Muscle of leg (tissue), 3 donors: ENCODE measurements at regions not wholly inside any gene's neighbourhood (a gene's known extent, or its start where the extent isn't known, plus 50 kb on each side); places are given as distances from the start of the nearest gene placed in this dataset.

Source experiments
- DNase-seq: peaks from one replicate; pipeline ENCODE4 v3.0.0; 2013
- H3K27ac ChIP-seq: one replicate; pipeline ENCODE4 v1.5.1; 2013; ENCODE audit warnings: mild to moderate bottlenecking, low read length, control low read depth
- H3K27me3 ChIP-seq: one replicate; pipeline ENCODE4 v1.6.1; 2013; ENCODE audit warnings: low read length; ENCODE audit not compliant: control insufficient read depth, insufficient read depth
- H3K36me3 ChIP-seq: one replicate; pipeline ENCODE4 v1.6.1; 2013; ENCODE audit warnings: low read length; ENCODE audit not compliant: control insufficient read depth, insufficient read depth
- H3K4me1 ChIP-seq: one replicate; pipeline ENCODE4 v1.6.1; 2013; ENCODE audit warnings: low read length; ENCODE audit not compliant: control insufficient read depth, insufficient read depth
- H3K4me3 ChIP-seq: one replicate; pipeline ENCODE4 v1.5.1; 2013; ENCODE audit warnings: low read length, control low read depth
- H3K9me3 ChIP-seq: replicated peaks from 2 replicates; pipeline ENCODE4 v1.6.1; 2013; ENCODE audit warnings: low read depth, low read length; ENCODE audit not compliant: control insufficient read depth
- WGBS: methylation state at CpG from one replicate; pipeline ENCODE4 v1.1.5; 2013; ENCODE audit warnings: missing lambda C conversion rate; ENCODE audit not compliant: insufficient coverage; 5-methylcytosine and 5-hydroxymethylcytosine counted together

- H3K9me3 ChIP-seq, result no peaks in the 10 kb centered on the region
- DNase-seq, result no peak
- H3K36me3 ChIP-seq, result no peaks in the 10 kb centered on the region
- H3K4me3 ChIP-seq, result no peak overlapping the region
- no peaks in the 10 kb centered on the region for H3K27me3 ChIP-seq
- H3K4me1 ChIP-seq, result peaks cover 5% of the 10 kb centered on the region
- WGBS, result 45% methylated on average over 1 of the region's 3 CpGs
- no peak overlapping the region for H3K27ac ChIP-seq
Measured at GRCh38 chr5:155983954-155984353, 343.0 kb upstream of the SGCD start.

- Histone ChIP-seq H3K4me1 (no peaks in the 10 kb centered on the region), H3K4me3 (no peak overlapping the region), H3K27ac (no peak overlapping the region), H3K9me3 (no peaks in the 10 kb centered on the region), H3K36me3 (no peaks in the 10 kb centered on the region), H3K27me3 (no peaks in the 10 kb centered on the region)
- 75% methylated on average over 3 of the region's 5 CpGs for WGBS
- DNase-seq, result no peak
Measured at GRCh38 chr5:155987265-155987810, 339.6 kb upstream of the SGCD start.

GRCh38 chr5:155989879-155990278, 337.1 kb upstream of the SGCD start:
- WGBS, result no CpG with 5 or more reads among the region's 1 CpG
- H3K36me3 ChIP-seq, result no peaks in the 10 kb centered on the region
- DNase-seq, result no peak
- no peak overlapping the region for H3K4me3 ChIP-seq
- no peak overlapping the region for H3K27ac ChIP-seq
- H3K9me3 ChIP-seq, result no peaks in the 10 kb centered on the region
- no peaks in the 10 kb centered on the region for H3K4me1 ChIP-seq
- no peaks in the 10 kb centered on the region for H3K27me3 ChIP-seq

- no peak for DNase-seq
Measured at GRCh38 chr5:155996123-155996522, 330.8 kb upstream of the SGCD start.

GRCh38 chr5:155998257-155998656, 328.7 kb upstream of the SGCD start:
- WGBS, result no CpG with 5 or more reads among the region's 2 CpGs
- Histone ChIP-seq H3K4me3 (no peak overlapping the region), H3K27me3 (no peaks in the 10 kb centered on the region), H3K27ac (no peak overlapping the region), H3K4me1 (no peaks in the 10 kb centered on the region), H3K9me3 (no peaks in the 10 kb centered on the region), H3K36me3 (no peaks in the 10 kb centered on the region)
- DNase-seq, result no peak

More at GRCh38 chr5:155996123-155996522, 330.8 kb upstream of the SGCD start:
- Histone ChIP-seq H3K27ac (no peak overlapping the region), H3K9me3 (no peaks in the 10 kb centered on the region), H3K27me3 (no peaks in the 10 kb centered on the region), H3K4me3 (no peak overlapping the region), H3K36me3 (no peaks in the 10 kb centered on the region), H3K4me1 (no peaks in the 10 kb centered on the region)
- WGBS, result no CpG with 5 or more reads among the region's 5 CpGs

- Histone ChIP-seq H3K9me3 (no peaks in the 10 kb centered on the region), H3K4me3 (no peak overlapping the region), H3K4me1 (no peaks in the 10 kb centered on the region), H3K27me3 (no peaks in the 10 kb centered on the region), H3K36me3 (no peaks in the 10 kb centered on the region), H3K27ac (no peak overlapping the region)
- no CpG with 5 or more reads among the region's 1 CpG for whole genome bisulfite sequencing
- DNase-seq, result no peak
Measured at GRCh38 chr5:156000115-156000514, 326.8 kb upstream of the SGCD start.

GRCh38 chr5:156004754-156005153, 322.2 kb upstream of the SGCD start:
- DNase-seq, result no peak
- Histone ChIP-seq H3K36me3 (no peaks in the 10 kb centered on the region), H3K4me3 (no peak overlapping the region), H3K9me3 (no peaks in the 10 kb centered on the region), H3K27me3 (no peaks in the 10 kb centered on the region), H3K4me1 (no peaks in the 10 kb centered on the region), H3K27ac (no peak overlapping the region)
- 75% methylated on average over 4 of the region's 6 CpGs for WGBS

GRCh38 chr5:156006026-156006647, 320.8 kb upstream of the SGCD start:
- WGBS, result no CpG with 5 or more reads among the region's 6 CpGs
- H3K4me3 ChIP-seq, result no peak overlapping the region
- no peak for DNase-seq
- H3K36me3 ChIP-seq, result no peaks in the 10 kb centered on the region
- H3K9me3 ChIP-seq, result no peaks in the 10 kb centered on the region
- H3K27me3 ChIP-seq, result no peaks in the 10 kb centered on the region
- no peaks in the 10 kb centered on the region for H3K4me1 ChIP-seq
- H3K27ac ChIP-seq, result no peak overlapping the region

- no peak overlapping the region for H3K27ac ChIP-seq
- no peaks in the 10 kb centered on the region for H3K4me1 ChIP-seq
- DNase-seq, result no peak
- H3K27me3 ChIP-seq, result no peaks in the 10 kb centered on the region
- no peaks in the 10 kb centered on the region for H3K36me3 ChIP-seq
- H3K9me3 ChIP-seq, result no peaks in the 10 kb centered on the region
- WGBS, result no CpG with 5 or more reads among the region's 1 CpG
- no peak overlapping the region for H3K4me3 ChIP-seq
Measured at GRCh38 chr5:156008844-156009243, 318.1 kb upstream of the SGCD start.

GRCh38 chr5:156009583-156009982, 317.4 kb upstream of the SGCD start:
- no peak for DNase-seq
- no peak overlapping the region for H3K4me3 ChIP-seq

GRCh38 chr5:156015137-156015536, 311.8 kb upstream of the SGCD start:
- no peak overlapping the region for H3K4me3 ChIP-seq
- DNase-seq, result no peak
- no CpG with 5 or more reads among the region's 1 CpG for WGBS

More at GRCh38 chr5:156009583-156009982, 317.4 kb upstream of the SGCD start:
- Histone ChIP-seq H3K4me1 (no peaks in the 10 kb centered on the region), H3K27ac (no peak overlapping the region), H3K9me3 (no peaks in the 10 kb centered on the region), H3K36me3 (no peaks in the 10 kb centered on the region), H3K27me3 (no peaks in the 10 kb centered on the region)
- 92% methylated on average over 2 of the region's 5 CpGs for WGBS

More at GRCh38 chr5:156015137-156015536, 311.8 kb upstream of the SGCD start:
- Histone ChIP-seq H3K4me1 (no peaks in the 10 kb centered on the region), H3K27me3 (no peaks in the 10 kb centered on the region), H3K9me3 (no peaks in the 10 kb centered on the region), H3K36me3 (no peaks in the 10 kb centered on the region), H3K27ac (no peak overlapping the region)
